ENCODE measurements at regions not wholly inside any gene's neighbourhood (a gene's known extent, or its start where the extent isn't known, plus 50 kb on each side); places are given as distances from the start of the nearest gene placed in this dataset.
"Not testable (repeated sequence)": the region's sequence is repeated elsewhere in the genome, so short reads cannot be mapped to it uniquely, and the experiment has no call there.

DNA sequence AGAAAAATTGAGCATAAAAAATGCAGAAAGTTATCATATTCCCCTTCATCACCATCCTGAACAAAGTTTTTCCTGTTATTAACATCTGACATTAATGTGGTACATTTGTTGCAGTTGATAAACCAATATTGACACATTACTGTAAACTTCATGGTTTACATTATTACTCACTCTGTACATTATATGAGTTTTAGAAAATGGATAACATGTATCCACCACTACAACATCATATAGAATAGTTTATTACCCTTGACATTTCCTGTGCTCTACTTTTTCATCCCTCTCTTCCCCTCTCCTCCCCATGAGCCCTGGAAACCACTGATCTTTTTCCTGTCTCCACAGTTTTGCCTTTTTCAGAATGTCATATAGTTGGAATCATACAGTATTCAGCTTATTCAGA is 618.6 kb upstream of the TMEFF2 start:
- no peak for DNase-seq

DNA sequence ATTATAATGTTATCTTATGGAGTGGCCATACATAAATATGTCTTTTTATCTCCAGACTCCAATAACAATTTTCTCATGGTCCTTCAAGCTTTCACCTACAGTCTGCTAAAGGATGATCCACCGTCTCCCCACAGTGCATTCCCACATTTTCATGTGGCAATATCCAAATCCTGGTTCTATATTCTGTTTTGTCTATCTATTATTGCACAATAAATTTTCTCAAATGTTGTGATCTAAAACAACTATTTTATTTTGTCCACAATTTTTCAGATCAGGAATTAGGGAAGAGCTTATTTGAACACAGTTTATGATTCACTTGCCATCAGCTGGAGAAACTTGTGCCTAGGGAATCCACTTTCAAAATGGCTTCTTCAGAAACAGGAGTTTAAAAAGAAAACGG is 614.4 kb upstream of the TMEFF2 start:
- no peak for DNase-seq

- DNase-seq, result no peak
Measured at GRCh38 chr2:192783643-192784042, 588.9 kb upstream of the TMEFF2 start.

- DNase-seq, result no peak
Measured at GRCh38 chr2:192775459-192776262, 580.9 kb upstream of the TMEFF2 start.

- no peak for DNase-seq
Measured at GRCh38 chr2:192775011-192775410, 580.3 kb upstream of the TMEFF2 start.

DNA sequence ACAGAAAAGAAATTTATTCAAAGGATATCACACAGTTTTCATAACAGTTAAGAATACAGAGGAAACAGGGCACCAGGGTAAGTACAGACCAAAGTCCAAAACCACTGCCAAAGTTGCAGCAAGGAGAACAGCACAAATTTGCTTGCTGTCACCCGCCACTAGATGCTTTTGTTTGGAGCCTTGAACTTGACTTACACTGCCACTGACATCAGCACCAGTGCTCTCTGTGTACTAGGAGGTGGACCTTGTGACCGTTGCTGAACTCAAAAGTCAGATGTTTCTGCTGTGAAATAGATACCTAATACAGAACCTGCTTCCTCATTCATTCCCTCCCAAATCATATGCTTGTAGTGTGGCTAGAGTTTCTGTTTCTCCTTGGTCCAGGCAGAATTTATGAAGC is 578.3 kb upstream of the TMEFF2 start:
- DNase-seq, result no peak

DNA sequence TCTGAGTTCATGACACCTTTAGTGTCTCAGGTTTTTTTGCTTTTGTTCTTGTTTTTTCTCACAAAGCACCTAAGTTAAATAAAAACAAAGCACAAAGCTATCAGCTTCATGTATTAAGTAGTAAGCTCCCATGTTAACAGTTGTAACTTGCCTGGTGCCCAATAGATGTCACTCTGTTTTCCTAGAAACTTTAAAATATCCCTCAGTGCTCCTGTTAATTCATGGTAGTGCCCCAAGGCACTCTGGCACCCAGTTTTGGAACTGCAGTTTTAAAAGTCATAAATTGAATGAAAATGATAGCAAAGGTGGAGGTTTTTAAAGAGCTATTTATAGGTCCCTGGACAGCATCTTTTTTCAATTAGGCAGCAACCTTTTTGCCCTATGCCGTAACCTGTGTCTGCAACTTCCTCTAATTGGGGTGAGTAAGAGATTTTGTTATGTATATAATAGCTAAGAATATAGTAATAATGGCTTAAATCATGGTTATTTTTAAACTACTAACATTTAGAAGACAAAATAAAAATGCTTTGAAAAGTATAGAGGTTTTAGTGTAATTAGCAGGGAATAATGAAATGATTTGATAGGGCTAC is 555.0 kb upstream of the TMEFF2 start:
- DNase-seq, result no peak

GRCh38 chr2:192741889-192742288 is 547.2 kb upstream of the TMEFF2 start:
- DNase-seq, result no peak

- no peak for DNase-seq
Measured at GRCh38 chr2:192735447-192735846, 540.7 kb upstream of the TMEFF2 start.

GRCh38 chr2:192729369-192729768 is 534.6 kb upstream of the TMEFF2 start:
- DNase-seq, result no peak

DNA sequence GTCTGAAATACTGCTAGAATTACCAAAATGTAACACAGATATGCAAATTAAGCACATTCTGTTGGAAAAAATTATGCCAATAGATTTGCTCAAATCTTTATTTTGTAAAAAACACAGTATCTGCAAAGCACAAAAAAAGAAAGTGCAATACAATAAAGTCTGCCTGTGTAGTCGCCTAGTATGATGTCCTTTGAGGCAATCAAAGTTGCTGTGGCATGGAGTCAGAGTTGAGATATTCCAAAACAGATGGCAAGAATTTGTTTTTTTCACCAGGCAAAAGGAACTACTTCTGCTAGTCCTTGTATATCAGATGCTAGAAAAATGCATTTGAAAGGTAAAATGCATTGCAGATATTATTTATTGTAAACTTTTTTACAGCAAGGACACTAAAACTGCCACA is 531.3 kb upstream of the TMEFF2 start:
- no peak for DNase-seq

DNA sequence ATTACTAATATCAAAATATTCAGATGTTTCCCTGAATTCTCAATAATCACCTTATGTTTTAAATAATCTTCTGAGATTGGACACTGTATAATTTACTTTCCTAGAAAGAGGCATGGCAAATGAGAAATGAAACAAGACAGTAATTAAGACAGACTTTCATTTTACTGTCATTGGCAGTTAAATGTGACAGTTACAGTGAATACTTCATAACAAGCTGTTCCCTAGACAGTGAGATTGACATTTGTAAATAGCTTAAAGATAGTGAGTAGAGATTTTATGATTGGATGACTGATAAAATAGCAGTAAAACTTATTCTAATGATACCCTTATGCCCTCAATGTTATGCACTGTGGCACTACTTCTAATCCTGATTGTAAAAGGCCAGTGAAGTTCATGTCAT is 524.9 kb upstream of the TMEFF2 start:
- no peak for DNase-seq

- no peak for DNase-seq
Measured at GRCh38 chr2:192718340-192718739, 523.6 kb upstream of the TMEFF2 start.

DNA sequence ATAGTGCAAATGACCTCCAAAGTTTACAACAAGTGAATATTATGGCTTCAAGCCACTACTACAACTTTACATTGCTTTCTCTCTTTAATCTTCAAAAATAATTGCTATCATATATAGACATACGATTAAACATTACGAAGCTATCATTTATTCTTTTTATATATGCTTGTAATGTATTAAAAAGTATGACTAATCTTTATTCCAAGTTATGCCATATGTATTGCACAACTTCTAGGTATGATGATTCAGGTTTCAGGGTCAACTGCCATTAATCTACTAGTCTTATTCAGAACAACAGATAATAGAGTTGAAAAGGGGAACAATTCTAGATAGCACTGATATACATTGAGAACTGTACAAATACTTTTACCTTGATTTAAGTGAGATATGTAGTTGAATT is 506.2 kb upstream of the TMEFF2 start:
- DNase-seq, result no peak

DNA sequence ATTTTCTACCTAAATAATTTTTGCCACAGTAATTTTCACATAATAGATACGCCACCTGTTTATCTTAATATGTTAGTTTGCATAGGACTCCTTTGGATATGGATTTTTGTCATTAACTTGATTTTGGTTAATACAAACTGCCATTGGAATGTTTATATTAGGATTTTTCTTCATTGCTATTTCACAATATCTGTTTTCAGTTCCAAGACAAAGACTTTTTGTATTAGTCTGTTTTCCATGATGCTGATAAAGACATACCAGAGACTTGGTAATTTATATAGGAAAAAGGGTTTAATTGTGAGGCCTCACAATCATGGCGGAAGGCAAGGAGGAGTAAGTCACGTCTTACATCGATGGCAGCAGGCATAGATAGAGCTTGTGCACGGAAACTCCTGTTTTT is 503.1 kb upstream of the TMEFF2 start:
- no peak for DNase-seq

GRCh38 chr2:192696857-192697256 is 502.1 kb upstream of the TMEFF2 start:
- no peak for DNase-seq

- no peak for DNase-seq
Measured at GRCh38 chr2:192687015-192687414, 492.3 kb upstream of the TMEFF2 start.

DNA sequence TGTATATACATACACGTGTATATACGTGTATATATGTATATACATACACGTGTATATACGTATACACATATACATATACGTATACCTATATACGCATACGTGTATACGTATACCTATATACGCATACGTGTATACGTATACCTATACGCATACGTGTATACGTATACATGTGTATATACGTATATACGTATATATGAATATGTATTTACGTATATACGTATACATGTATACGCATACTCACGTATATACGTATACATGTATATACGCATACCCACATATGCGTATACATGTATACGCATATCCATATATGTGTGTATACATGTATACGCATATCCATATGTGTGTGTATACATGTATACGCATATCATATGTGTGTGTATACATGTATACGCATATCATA is 487.8 kb upstream of the TMEFF2 start:
- DNase-seq, result not testable (repeated sequence)

DNA sequence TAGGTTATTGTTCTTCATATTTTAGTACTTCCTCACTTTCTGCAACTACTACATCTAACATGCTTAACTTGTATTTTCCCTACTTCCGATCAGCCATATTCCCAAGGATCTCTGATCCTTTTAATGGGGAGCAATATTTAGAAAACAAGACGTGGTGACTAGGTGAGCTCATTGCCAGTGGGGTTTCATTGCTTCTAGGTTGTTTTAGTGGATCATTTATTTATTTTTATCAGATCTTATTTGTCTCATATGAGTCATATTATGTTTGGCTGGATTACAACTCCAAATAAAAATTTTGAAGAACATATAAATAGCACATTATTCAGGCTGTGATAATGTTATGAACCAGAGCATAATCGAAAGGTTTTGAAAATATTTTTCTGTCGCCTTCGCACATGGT is 480.9 kb upstream of the TMEFF2 start:
- DNase-seq, result no peak

GRCh38 chr2:192669505-192670091 is 474.9 kb upstream of the TMEFF2 start:
- DNase-seq, result no peak

DNA sequence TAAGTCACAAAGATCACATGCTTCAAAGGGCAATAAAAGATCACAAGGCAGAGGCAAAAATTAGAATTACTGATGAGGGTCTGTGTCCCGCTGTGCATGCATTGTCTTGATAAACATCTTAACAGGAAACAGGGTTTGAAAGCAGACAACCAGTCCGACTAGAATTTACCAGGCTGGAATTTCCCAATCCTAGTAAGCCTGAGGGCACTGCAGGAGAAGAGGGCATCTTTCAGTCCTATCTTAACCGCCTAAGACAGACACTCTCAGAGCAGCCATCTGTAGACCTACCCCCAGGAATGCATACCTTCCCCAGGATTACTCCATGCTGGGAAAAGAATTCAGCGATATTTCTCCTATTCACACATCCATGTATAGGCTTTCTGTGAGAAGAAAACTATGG is 465.8 kb upstream of the TMEFF2 start:
- not testable (repeated sequence) for DNase-seq

- DNase-seq, result no peak
Measured at GRCh38 chr2:192657362-192657761, 462.6 kb upstream of the TMEFF2 start.

- DNase-seq, result no peak
Measured at GRCh38 chr2:192655916-192656315, 461.2 kb upstream of the TMEFF2 start.

Measured in renal pelvis (tissue), 1 donor.